Panc1 (cell line): ENCODE measurements at regions not wholly inside any gene's neighbourhood (a gene's known extent, or its start where the extent isn't known, plus 50 kb on each side); places are given as distances from the start of the nearest gene placed in this dataset.

Experiments used
- ATAC-seq: fragments of 200-7000 bp; cut with Tn5 transposase; 2 replicates; pipeline ENCODE4 v1.9.1; 2020; ENCODE audit warnings: mild to moderate bottlenecking, moderate library complexity
- BruUV-seq: library from RNA; stranded (reverse); fragments of 400-500 nt; replicated peaks from 2 replicates; lab custom pipeline; 2021; lab: Mats Ljungman, UMichigan
- CTCF ChIA-PET: fragments of 300-600 bp; sonication (Branson Sonifier 250); formaldehyde crosslinking; loops from one replicate; lab custom pipeline; 2022; ENCODE audit warnings: antibody characterized with exemption; lab: Charles Lee
- POLR2A ChIA-PET: fragments of 300-600 bp; sonication (Branson Sonifier 250); formaldehyde crosslinking; loops from one replicate; lab custom pipeline; 2022; ENCODE audit warnings: antibody characterized with exemption; lab: Charles Lee
- DNase-seq: peaks from one replicate; pipeline ENCODE4 v3.0.0-alpha.2; 2010; ENCODE audit warnings: low read depth, low spot score
- H3K27ac ChIP-seq: 2 replicates; pipeline ENCODE4 v1.5.1; 2011; ENCODE audit warnings: mild to moderate bottlenecking, low read length, inconsistent platforms
- H3K27me3 ChIP-seq: fragments of 200-500 bp; sonication (Bioruptor generic); 2 replicates; pipeline ENCODE4 v1.6.0; 2014; ENCODE audit warnings: low read length, inconsistent platforms; ENCODE audit not compliant: control insufficient read depth, insufficient read depth
- H3K36me3 ChIP-seq: fragments of 200-500 bp; sonication (Bioruptor generic); 2 replicates; pipeline ENCODE4 v1.5.1; 2014; ENCODE audit warnings: inconsistent platforms, mild to moderate bottlenecking, low read length, moderate library complexity; ENCODE audit not compliant: control insufficient read depth, insufficient read depth
- H3K4me1 ChIP-seq: 2 replicates; pipeline ENCODE4 v1.5.1; 2011; ENCODE audit warnings: inconsistent platforms, mild to moderate bottlenecking, low read length, moderate library complexity; ENCODE audit not compliant: control insufficient read depth, insufficient read depth
- H3K4me3 ChIP-seq, 2 experiments: 2 replicates each; pipeline ENCODE4 v1.5.1; 2011 to 2012; ENCODE audit warnings: low read depth in 2 of 2, low read length in 2 of 2, mild to moderate bottlenecking in 2 of 2, inconsistent platforms in 1 of 2, moderate library complexity in 1 of 2
- H3K9me3 ChIP-seq: fragments of 200-500 bp; sonication (Bioruptor generic); 2 replicates; pipeline ENCODE4 v1.5.1; 2014; ENCODE audit warnings: low read depth, mild to moderate bottlenecking, inconsistent platforms, low read length, moderate library complexity; ENCODE audit not compliant: control insufficient read depth, insufficient read depth
- CTCF ChIP-seq: fragments of 450-650 bp; IDR thresholded peaks from 2 replicates; pipeline ENCODE4 v1.5.1; 2017; ENCODE audit warnings: mild to moderate bottlenecking
- POLR2AphosphoS5 ChIP-seq: IDR thresholded peaks from 2 replicates; pipeline ENCODE4 v1.6.1; 2012; ENCODE audit warnings: mild to moderate bottlenecking, low read depth, low read length, moderate library complexity
- REST ChIP-seq, 2 experiments: IDR thresholded peaks; 2 replicates each; pipeline ENCODE4 v1.6.1; 2011 to 2012; ENCODE audit warnings: low read depth in 2 of 2, control low read depth in 1 of 2, low read length in 1 of 2, mild to moderate bottlenecking in 1 of 2, moderate library complexity in 1 of 2; ENCODE audit not compliant: insufficient read depth in 1 of 2
- SIN3A ChIP-seq: IDR thresholded peaks from 2 replicates; pipeline ENCODE4 v1.6.1; 2012; ENCODE audit warnings: low read depth, mild to moderate bottlenecking, low read length, moderate library complexity, borderline replicate concordance; ENCODE audit not compliant: insufficient read depth
- TCF7L2 ChIP-seq: IDR thresholded peaks from 2 replicates; pipeline ENCODE4 v1.6.1; 2011; ENCODE audit warnings: mild to moderate bottlenecking, low read depth, low read length, inconsistent platforms
- in situ Hi-C: cut with HindIII; loops from 2 replicates; pipeline ENCODE4 v1.10.0; 2016; ENCODE audit warnings: low sequenced_read_pairs, low pct_unique_long_range_greater_than_20kb
- intact Hi-C: fragments of 100-400 bp; cut with micrococcal nuclease; formaldehyde crosslinking; loops from one replicate; pipeline ENCODE4 v1.10.0; 2022; ENCODE audit not compliant: unreplicated experiment

- Histone ChIP-seq H3K27ac (no peak overlapping the region), H3K9me3 (no peaks in the 10 kb centered on the region), H3K36me3 (no peaks in the 10 kb centered on the region), H3K4me3 (no peak overlapping the region), H3K4me1 (no peaks in the 10 kb centered on the region), H3K27me3 (no peaks in the 10 kb centered on the region)
- in situ Hi-C loops: no loop called here
- intact Hi-C loops: no loop called here
- ATAC-seq (no peak), DNase-seq (no peak)
- no TSS peak for BruUV-seq
- CTCF ChIA-PET: no interaction called here
- no peak for TF ChIP-seq REST (IDR thresholded peaks at IDR 0.05; ENCODE audit: insufficient read depth in 1 of 2, low read depth in 2 of 2, low read length in 1 of 2)
- no peak for TF ChIP-seq TCF7L2
- no peak for TF ChIP-seq SIN3A
- TF ChIP-seq POLR2AphosphoS5: no peak
- TF ChIP-seq CTCF: no peak
- POLR2A ChIA-PET: no interaction called here
Measured at GRCh38 chr10:30155401-30155800, 96.0 kb upstream of the JCAD start.

DNA sequence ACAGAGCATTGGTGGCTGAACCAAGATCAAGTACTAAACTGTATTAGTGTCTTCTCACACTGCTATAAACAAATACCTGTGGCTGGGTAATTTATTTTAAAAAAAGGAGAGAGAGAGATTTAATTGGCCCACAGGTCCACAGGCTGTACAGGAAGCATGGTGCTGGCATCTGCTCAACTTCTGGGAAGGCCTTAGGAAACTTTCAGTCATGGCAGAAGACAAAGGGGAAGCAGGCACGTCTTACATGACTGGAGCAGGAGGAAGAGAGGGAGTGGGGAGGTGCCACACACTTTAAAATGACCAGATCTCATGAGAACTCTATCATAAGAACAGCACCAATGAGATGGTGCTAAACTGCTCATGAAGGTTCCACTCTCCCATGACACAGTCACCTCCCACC is 95.2 kb upstream of the JCAD start:
- DNase-seq: no peak
- intact Hi-C loops (no loop called here), in situ Hi-C loops (no loop called here)
- no peak overlapping the region for H3K27ac ChIP-seq
- no peak overlapping the region for H3K4me3 ChIP-seq
- no peak for ATAC-seq
- no peaks in the 10 kb centered on the region for H3K27me3 ChIP-seq
- TF ChIP-seq REST (IDR thresholded peaks at IDR 0.05; ENCODE audit: insufficient read depth in 1 of 2, low read depth in 2 of 2, low read length in 1 of 2) (no peak), TCF7L2 (no peak), POLR2AphosphoS5 (no peak), CTCF (no peak), SIN3A (no peak)
- ChIA-PET CTCF (no interaction called here), POLR2A (no interaction called here)
- H3K36me3 ChIP-seq: no peaks in the 10 kb centered on the region
- H3K4me1 ChIP-seq: no peaks in the 10 kb centered on the region
- no TSS peak for BruUV-seq
- no peaks in the 10 kb centered on the region for H3K9me3 ChIP-seq
